ENCODE measurements at regions not wholly inside any gene's neighbourhood (a gene's known extent, or its start where the extent isn't known, plus 50 kb on each side); places are given as distances from the start of the nearest gene placed in this dataset.
A peak's percentile ranks its signal among the peaks of the same experiment; 100 is the strongest.
"Not testable (repeated sequence)": the region's sequence is repeated elsewhere in the genome, so short reads cannot be mapped to it uniquely, and the experiment has no call there.

DNA sequence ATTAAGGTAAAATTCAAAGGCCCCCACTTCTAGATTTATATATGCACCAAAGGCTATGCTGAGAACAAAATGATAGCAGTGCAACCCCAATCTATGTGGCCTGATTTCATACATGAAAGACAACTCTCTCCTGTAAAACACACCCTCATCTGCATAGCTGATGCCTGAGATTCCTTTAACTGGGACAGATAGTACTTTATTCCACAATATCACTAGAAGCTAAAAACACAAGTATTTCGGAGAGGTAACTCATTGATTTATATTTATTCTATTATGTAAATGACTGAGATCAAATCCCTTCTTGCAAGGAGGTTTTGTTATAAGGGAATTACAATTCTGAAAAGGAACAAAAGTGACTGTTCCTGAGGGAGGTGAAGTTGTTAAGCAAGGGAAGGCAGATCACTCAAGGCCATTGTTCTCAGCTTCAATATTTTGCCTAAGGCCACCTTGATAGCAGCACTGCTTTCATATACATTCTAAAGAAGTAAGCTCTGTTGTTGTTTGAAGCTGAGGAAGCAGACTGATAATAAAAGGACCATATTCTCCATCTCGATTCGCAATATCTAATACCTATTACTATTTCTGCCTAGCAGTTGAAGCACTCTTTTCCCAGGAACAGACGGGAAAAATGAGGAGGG is 471.0 kb upstream of the CDH7 start:
- DNase-seq, result no peak

DNA sequence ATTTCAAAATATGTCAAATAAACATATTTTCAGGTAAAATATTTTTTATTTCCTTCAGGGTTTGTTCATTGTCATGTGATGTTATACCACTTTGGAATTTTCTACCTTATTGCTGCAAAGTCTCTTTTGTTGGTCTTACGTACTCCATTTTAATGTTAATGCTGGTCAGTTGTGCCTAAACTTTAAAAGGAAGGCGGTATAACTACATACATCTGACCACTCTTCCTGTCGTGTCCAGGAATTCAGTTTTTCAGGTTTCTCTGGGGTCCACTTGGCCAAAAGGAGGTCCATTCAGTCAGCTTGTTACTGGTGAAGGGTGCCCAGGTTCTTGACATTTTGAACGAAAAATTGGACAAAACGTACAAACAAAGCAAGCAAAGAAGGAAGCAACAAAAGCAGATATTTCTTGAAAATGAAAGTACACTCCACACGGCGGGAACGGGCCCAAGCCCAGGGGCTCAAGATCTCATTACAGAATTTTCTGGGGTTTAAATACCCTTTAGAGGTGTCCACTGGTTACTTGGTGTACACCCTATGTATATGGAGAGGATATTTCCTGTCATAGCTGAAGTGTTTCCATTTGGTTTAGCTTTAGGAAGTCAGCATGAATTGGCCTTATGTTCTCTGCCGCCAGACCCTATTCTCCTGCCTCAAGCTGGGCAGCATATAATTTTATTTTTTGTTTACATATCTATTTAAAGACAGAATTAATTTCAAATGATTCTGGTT is 471.7 kb upstream of the CDH7 start:
- no peak for DNase-seq

DNA sequence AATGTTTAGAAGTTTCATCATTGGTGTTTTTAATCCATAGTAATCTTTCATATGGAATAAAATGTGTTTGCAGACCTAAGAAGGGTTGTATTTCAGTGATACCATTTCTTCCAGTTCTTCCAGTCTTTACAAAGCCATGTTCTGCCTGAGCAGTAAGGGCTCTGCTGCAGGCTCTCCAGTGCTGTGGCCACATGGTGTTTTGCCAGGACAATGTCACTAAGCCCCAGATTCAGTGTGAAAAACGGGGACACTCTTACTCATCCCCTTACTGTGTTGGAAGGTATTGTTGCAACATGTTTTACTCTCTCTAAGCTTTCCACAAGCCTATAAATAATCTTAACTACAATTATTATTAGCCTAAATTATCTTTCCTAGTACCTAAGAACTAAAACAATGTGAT is 481.4 kb upstream of the CDH7 start:
- no peak for DNase-seq

DNA sequence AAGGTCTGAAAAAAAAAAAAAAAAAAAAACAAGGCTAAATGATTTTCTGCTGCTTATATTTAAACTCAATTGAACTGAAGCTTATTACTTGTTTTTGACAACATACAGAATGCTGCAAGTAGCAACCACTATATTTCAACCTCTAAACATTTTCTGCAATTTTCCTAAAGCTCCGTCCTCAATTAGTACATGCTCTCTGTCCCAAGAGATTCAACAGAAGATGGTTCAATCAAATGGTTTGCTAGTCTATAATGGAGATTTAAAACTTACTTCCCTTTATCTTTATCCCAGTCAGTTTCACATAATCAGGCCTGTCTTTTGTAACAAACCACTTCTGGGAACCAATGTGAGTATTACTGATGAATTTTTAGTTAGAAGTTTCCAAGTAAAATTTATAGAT is 485.1 kb upstream of the CDH7 start:
- no peak for DNase-seq

DNA sequence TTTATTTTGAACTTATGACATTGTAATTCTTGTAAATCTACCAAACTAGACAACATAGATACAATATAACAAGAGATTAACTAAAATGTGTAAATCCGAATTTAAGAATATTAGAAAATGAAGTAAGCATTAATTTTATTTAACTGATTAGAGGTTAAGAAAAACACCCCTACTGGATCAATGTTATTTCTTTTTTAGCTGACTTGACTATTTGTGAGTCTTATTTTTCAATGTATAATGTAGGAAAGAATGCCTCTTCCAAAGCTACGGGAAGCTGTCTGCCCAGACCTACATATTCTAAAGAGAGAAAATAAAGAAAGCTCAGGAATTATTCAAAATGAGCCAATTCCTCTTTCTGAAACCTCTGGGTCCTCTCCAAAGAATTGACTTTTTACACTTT is 490.8 kb upstream of the CDH7 start:
- no peak for DNase-seq

DNA sequence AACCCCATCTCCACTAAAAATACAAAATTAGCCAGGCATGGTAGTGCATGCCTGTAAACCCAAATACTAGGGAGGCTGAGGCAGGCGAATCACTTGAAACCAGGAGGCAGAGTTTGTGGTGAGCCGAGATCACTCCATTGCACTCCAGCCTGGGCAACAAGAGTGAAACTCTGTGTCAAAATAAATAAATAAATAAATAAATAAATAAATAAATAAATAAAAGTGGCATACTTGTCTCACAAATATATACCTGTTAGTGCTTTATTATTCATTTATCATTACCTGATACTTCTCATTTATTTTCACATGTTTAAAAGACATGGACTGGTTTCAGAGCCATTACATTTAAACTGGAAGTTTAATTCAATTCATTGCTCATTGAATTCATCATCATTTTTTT is 491.4 kb upstream of the CDH7 start:
- DNase-seq, result no peak

DNA sequence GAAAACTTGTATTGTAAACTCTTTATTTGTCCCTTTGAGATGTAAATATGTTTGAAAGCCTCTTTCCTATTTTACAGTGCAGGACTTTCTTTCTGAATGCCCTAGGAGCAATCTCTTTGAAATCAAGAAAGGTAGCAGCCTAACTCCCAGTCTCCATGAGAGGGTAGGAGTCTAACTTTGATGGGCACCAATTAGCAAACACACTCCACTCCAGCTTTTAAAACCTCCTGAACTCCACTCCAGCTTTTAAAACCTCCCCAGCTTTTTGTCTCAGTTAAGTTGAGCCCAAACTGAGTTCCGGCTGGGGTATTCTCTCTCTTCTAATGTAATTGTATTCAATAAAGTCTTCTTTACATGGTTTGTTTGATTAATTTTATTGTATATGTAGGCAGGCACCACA is 493.7 kb upstream of the CDH7 start:
- no peak for DNase-seq

DNA sequence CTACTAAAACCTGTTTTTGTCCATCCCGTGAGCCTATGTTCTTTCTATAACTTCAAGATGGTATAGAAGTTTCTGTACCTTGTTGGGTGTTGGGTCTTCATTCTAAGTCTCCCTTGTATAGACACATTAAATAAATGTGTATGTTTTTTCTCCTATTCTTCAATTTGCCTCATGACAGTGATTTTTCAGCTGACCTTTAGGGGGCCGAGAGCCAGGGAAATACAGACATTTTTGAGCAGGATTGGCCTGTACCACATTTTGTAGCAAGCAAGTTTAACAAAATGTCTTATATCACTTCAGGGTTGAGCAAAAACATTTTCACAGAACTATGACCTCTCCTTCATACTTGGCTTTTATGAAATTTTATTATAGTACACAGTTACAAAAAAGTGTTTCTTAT is 495.4 kb upstream of the CDH7 start:
- no peak for DNase-seq

DNA sequence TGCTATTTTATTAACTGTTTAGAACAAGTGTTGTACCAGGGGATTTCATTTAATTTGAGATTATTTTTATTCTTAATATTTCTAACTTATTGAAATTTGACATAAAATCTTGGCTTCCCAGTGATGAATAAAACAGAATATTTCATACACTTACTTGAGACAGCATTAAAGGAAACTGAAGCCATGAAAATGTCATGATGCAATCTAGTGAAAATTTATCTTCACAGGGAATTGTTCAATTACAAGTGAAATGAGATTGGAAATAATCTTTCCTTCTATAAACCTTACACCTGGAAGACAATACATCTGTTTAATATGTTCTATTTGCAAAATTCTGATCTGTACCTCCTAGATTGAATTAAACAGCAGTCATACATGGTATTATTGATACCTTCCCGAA is 511.0 kb upstream of the CDH7 start:
- DNase-seq, result no peak

DNA sequence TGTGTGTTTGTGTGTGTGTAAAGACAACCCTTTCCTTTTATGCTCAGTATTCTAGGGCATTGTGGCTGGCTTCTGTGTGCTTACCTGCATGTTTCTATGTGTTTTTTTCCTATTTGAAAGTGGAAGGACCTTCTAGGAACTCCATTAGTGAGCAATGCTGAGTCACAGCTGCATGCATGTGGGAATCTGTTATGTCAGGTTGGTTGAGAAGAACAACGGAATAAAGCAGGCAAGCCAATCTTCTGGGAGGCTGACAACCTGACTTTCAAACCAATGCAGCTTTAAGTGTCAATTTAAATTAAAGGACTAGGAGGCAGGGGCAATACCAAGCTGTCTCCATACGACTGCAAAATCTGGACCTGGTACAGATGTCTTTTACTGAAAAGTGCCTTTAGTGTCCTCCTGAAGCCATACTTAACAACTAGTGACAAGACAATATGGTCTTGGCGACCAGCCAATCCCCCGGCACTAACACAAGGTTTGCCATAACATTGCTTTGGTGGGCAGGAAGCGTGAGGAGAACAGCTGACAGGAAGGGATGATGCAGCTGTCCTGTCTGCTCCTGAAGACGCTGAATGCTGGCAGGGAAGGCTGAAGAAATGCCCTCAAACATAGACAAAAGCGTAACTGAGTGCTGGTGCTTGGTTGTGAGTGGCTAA is 514.7 kb upstream of the CDH7 start:
- peak; percentile 63 for DNase-seq

DNA sequence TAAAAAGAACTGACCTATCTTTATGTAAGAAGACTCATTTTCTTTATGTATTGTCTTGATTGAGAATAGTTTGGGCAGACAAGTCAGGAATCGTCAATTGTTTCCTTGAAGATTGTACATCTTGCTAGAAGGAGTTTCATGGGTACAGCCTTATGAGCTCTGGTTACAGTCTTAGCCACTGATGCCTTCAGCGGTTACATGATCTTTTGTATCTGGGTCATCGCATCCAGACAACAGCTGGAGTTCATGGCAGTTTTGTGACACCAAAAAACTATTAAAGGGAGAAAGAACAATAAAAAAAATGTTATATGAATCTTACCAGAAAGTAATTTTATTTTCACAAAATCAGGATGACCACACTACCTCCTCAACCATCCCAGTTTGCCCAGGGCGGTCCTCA is 520.5 kb upstream of the CDH7 start:
- DNase-seq, result no peak

DNA sequence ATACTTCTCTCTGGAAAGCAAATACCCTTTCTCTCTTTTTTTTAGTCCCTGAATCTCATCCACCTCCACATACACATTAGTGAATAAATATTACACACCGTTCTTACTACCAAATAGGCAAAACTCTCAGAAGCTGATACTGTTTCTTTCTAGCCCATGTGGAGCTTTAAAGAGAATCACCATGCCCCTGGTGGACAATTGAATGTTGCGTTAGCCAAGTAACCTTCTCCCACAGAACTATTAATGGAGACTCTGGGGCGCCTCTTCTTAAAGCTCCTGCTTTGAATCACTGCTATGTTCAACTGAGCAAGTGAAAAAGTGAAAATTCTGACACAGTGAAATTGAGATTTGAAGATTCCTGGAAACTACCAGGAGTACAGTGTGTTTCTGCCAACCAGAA is 522.8 kb upstream of the CDH7 start:
- no peak for DNase-seq

DNA sequence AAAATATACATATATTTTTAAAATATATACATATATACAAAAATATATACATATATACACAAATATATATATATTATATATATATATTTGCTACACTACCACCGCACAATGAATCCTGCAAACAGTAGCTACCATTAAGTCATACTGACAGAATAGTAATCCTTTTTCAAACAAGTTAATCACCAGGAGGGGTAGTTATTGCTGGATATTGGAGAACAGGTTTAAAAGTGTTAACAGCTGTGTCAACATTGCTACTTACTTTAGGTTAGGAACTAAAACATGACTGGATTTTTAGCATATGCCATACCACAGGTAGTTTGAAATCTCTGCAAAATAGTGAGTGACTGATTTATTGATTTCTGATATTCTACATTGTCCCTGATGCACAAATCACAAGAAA is 529.1 kb upstream of the CDH7 start:
- DNase-seq, result no peak

DNA sequence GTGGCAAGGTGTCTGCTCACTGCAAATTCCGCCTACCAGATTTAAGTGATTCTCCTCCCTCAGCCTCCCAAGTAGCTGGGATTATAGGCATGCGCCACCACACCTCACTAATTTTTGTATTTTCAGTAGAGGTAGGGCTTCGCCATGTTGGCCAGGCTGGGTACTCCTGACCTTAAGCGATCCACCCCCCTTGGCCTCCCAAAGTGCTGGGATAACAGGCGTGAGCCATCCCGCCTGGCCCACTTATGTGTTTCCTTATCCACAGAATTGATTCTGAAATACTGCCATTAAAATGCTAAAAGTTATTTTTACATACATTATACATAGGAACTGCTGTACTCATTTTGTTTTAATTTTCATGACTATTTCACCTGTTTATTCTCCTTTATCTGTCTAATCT is 529.7 kb upstream of the CDH7 start:
- DNase-seq, result no peak

DNA sequence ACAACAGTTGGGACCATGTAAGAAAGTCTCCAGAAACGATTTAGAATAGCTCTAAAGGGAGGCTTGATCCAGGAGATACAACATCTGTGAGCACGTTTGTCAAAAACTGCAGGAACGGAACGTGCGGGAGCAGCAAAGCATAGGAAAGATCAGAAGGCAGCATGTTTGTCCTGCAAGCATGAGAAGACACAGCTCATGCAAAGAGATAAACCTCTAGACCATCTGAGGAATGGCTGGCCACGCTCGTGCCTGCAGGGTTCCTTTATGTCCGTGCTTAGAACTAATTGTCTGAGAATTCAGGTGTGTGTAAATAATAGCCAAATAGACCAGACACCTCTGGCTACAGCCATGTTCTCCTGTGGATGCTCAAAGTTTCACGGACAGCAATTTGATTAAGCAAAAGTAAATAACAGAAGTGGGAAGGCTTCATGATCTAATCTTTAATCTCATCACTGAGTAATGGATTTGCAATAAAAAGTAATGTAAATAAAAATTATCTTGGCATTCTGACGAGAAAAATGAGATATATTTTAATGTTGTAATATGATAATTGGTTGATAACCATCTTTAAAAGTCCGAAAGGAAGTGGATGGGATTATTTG is 534.8 kb upstream of the CDH7 start:
- DNase-seq, result no peak

DNA sequence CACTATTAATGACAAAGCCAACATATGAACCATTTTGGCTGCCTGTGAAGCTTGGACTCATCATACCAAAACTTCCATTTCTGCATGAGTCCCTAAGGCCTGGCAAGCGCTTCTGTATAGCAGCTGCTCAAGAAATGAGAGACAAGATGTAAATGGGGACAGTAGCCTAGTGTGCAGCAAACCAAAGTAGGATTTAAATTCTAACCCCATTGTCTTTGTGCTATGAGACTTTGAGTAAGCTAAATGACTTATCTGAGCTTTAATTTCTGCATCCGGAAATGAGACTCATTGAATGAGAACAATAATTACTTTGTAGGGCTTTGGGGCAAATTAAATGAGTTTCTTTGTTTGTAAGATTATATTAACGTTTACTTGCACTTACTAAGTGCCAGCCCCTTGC is 536.4 kb upstream of the CDH7 start:
- DNase-seq, result no peak

DNA sequence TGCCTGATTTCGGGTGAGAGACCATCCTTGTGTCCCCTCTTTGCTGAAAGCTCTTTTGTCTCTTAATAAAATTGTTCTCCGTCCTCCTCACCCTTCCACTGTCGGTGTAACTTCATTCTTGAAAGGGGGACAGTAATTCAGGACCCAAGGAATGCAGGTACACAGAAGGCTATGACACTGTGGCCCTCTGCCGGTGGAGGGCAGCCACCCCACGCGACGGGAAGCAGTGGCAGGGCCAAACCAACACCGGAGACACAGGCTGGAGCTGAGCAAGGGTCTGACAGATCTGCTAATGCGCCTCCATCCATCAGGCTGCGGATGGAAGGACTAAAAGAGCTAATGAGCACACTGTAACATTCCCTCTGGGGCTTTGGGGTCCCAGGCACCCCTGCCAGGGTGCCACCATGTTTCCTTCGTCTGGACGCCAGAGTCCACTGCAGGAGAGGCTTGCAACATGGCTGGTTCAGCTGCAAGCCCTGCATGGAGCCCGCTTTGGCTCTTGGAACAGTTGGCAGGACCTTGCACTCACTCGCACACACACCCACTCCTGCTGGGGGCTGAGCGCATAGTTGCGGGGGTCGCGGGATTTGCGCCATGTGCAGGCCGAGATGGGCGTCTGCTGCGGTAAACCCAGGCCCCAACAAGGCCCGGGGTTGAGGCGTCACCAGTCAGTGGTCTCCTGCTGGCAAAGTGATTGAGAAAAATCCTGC is 544.1 kb upstream of the CDH7 start:
- no peak for DNase-seq

DNA sequence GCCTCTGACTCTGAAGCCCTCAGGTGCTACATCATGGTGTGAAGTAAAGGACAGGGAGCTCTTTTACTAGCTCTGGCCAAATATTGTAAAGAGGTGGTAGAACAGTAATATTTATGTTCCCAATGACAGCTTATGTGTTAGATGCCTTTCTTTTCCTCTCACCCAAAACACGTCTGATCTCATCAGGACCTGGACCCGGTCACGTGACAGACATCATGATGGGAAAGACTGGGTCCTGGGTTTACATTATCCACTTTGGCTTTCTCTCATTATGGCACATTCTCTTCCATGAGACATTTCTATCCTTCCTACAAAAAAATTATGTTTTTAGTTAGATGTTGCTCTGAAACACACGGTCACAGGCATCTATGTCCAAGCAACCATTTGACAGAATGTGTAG is 548.7 kb upstream of the CDH7 start:
- no peak for DNase-seq

DNA sequence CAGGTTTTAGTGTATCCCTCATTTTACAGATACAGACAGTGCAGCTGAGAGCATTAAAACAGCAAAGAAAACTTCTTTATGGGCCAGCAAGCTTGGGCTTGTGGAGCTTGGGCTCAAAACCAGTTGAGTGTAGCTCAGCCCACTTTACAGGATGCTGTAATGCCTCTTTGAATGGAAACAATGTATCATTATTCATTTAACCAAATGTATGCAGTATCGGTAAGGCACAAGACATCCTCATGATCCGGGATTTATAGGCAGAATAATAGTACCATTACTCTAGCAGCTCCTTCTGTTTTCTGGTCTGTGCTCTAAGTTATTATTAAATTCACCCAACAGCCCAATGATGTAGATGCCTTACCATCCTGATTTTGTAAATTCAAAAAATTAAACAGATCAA is 575.1 kb upstream of the CDH7 start:
- no peak for DNase-seq

DNA sequence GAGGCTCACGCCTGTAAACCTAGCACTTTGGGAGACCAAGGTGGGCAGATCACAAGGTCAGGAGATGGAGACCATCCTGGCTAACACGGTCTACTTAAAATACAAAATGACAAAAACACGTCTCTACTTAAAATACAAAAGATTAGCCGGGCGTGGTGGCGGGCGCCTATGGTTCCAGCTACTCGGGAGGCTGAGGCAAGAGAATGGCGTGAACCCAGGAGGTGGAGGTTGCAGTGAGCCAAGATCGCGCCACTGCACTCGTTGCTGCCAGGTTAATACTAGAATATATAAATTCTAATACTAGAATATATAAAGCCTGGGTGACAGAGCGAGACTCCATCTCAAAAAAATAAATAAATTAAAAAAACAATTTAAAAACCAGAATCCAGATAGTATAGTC is 588.7 kb upstream of the CDH7 start:
- DNase-seq, result not testable (repeated sequence)

DNA sequence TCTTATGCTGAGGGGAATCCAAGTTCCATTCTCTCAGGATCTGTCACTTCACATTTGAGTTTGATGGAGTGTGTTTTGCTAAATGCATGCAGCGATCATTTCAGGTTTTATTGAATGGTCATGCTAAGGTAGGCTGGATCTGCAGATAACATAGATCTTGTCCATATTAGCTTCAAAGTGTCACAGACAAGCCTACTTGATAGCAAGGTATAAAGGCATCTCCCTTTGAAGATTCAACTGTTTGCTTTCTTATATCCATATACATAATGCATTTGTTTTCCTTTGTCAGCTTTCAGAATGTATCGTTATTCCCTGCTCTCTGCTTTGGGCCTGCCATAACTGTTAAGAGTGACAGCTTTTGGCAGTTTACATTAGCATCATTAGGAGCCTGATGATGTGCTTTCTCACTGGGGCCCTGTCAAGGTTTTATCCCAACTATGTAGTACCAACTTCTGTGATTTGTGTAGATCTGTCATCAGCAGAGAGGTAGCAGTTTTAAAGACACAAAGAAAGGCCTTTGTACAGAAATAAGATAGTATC is 604.3 kb upstream of the CDH7 start:
- DNase-seq, result no peak

DNA sequence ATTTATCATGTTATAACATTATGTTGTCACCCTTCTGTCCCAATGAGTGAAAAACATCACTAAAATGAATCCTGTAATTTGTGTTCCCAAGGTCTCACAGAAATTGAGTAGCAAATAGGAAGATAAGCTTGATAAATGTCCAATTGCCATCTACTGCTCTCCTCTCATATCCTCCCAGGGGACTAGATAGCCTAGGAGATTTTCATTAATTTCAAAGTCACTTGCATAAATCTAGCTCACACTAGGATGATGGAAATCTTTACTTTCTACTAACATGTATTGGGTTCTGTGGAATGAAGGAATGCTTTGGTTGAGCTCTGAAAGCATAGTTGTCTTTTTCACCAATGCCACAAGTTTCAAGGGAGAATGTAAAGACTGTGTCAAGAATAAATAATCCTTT is 605.5 kb upstream of the CDH7 start:
- DNase-seq, result no peak

DNA sequence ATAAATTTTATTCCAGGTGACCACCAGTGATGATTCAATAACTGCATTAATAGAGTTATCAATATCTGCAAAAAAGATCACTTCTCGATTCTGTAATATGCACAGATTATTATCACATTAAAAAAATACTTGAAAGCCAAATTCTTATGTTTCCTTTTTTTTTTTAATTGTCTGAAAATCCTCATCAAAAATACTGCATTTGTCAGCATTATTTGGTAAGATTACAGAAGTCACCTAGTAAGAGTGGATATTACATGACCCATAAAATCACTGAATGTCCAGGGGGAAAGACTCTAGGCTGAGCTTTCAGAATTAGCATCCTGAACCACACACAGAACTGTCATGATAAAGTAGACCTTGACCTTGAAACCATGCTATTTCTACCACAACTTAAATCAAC is 617.2 kb upstream of the CDH7 start:
- no peak for DNase-seq

Data from NCI-H1694 (cell line).